HepG2 (cell line): ENCODE measurements at regions not wholly inside any gene's neighbourhood (a gene's known extent, or its start where the extent isn't known, plus 50 kb on each side); places are given as distances from the start of the nearest gene placed in this dataset.

Experiments used
- ATAC-seq: fragments of 200-7000 bp; cut with Tn5 transposase; 3 replicates; pipeline ENCODE4 v1.9.1; 2020; ENCODE audit warnings: mild to moderate bottlenecking, moderate library complexity
- BruUV-seq: library from RNA; stranded (reverse); fragments of 400-500 nt; replicated peaks from 2 replicates; lab custom pipeline; 2021; lab: Mats Ljungman, UMichigan
- CTCF ChIA-PET: fragments of 300-600 bp; formaldehyde crosslinking; extraction: SDS; loops from one replicate; lab custom pipeline; 2021; ENCODE audit warnings: low total read pairs, inconsistent platforms, low intra/inter-chr PET ratio; lab: Yijun Ruan, JAX
- POLR2A ChIA-PET: fragments of 350-600 bp; sonication (Branson Sonifier 250); formaldehyde crosslinking; loops from one replicate; lab custom pipeline; 2020; ENCODE audit warnings: antibody characterized with exemption, inconsistent platforms; lab: Yijun Ruan, JAX
- DNase-seq: peaks from one replicate; pipeline ENCODE4 v3.0.0-alpha.2; 2015; ENCODE audit warnings: low spot score
- FAIRE-seq: peaks from 3 replicates; lab custom pipeline; 2011; peaks lifted over from hg19 to GRCh38; lab: Jason Lieb, UNC
- H2AFZ ChIP-seq: one replicate; pipeline ENCODE4 v1.6.1; 2011; ENCODE audit warnings: low read length, inconsistent platforms
- H3K27ac ChIP-seq: fragments of 300-600 bp; 3 replicates; pipeline ENCODE4 v1.8.0; 2011; ENCODE audit warnings: mixed run types, mild to moderate bottlenecking, mixed read lengths, low read length, inconsistent platforms; ENCODE audit not compliant: insufficient read depth; ENCODE audit errors: extremely low read length
- H3K27me3 ChIP-seq, 2 experiments: fragments of 200-600 bp in 1 of 2; 2 replicates in 1 of 2; 3 replicates in 1 of 2; pipeline versions ENCODE4 v1.6.0 to v1.8.0; 2011; ENCODE audit warnings: low read length in 2 of 2, mild to moderate bottlenecking in 2 of 2, moderate library complexity in 2 of 2, inconsistent platforms in 1 of 2; ENCODE audit not compliant: insufficient read depth in 2 of 2, control insufficient read depth in 1 of 2
- H3K36me3 ChIP-seq, 2 experiments: fragments of 200-600 bp in 1 of 2; replicated peaks in 1 of 2; 2 replicates in 1 of 2; 3 replicates in 1 of 2; pipeline versions ENCODE4 v1.5.1 to v1.8.0; 2011; ENCODE audit warnings: low read length in 2 of 2, inconsistent platforms in 1 of 2; ENCODE audit not compliant: insufficient read depth in 2 of 2, control insufficient read depth in 1 of 2
- H3K4me1 ChIP-seq: 2 replicates; pipeline ENCODE4 v1.5.1; 2012; ENCODE audit warnings: low read length, inconsistent platforms; ENCODE audit not compliant: insufficient read depth
- H3K4me2 ChIP-seq: 2 replicates; pipeline ENCODE4 v1.6.0; 2011; ENCODE audit warnings: low read depth, low read length, inconsistent platforms
- H3K4me3 ChIP-seq, 3 experiments: fragments of 200-600 bp in 1 of 3; sonication (generic), shearing (Covaris generic) in 1 of 3; replicated peaks in 1 of 3; 2 replicates each; pipeline ENCODE4 v1.5.1; 2011 to 2016; ENCODE audit warnings: low read length in 3 of 3, inconsistent platforms in 2 of 3, low read depth in 2 of 3, mild to moderate bottlenecking in 2 of 3, control low read depth in 1 of 3, mixed read lengths in 1 of 3; ENCODE audit not compliant: insufficient read depth in 1 of 3
- H3K79me2 ChIP-seq: one replicate; pipeline ENCODE4 v1.6.1; 2011; ENCODE audit warnings: low read length, inconsistent platforms; ENCODE audit not compliant: insufficient read depth
- H3K9ac ChIP-seq: 2 replicates; pipeline ENCODE4 v1.6.0; 2011; ENCODE audit warnings: mild to moderate bottlenecking, low read depth, low read length, inconsistent platforms; ENCODE audit not compliant: insufficient read depth
- H3K9me3 ChIP-seq: 2 replicates; pipeline ENCODE4 v1.5.1; 2012; ENCODE audit warnings: mild to moderate bottlenecking, low read length
- H4K20me1 ChIP-seq: 2 replicates; pipeline ENCODE4 v1.6.0; 2011; ENCODE audit warnings: inconsistent platforms, mild to moderate bottlenecking, low read length, moderate library complexity; ENCODE audit not compliant: insufficient read depth
- BCLAF1 ChIP-seq: fragments of 450-650 bp; IDR thresholded peaks from 2 replicates; pipeline ENCODE4 v1.6.1; 2017; ENCODE audit warnings: mild to moderate bottlenecking
- DDIT3 ChIP-seq: sonication (generic); formaldehyde crosslinking; IDR thresholded peaks from 2 replicates; pipeline ENCODE4 v1.4.0; 2020; ENCODE audit warnings: mild to moderate bottlenecking, missing genetic modification reagents
- ELF4 ChIP-seq: sonication (generic); formaldehyde crosslinking; IDR thresholded peaks from 2 replicates; pipeline ENCODE4 v1.5.0; 2020; ENCODE audit warnings: missing genetic modification reagents, mild to moderate bottlenecking, moderate library complexity, borderline replicate concordance
- FLYWCH1 ChIP-seq: sonication (generic); formaldehyde crosslinking; IDR thresholded peaks from 2 replicates; pipeline ENCODE4 v1.8.1; 2023; ENCODE audit warnings: mild to moderate bottlenecking, missing genetic modification reagents
- MAFF ChIP-seq: IDR thresholded peaks from 2 replicates; pipeline ENCODE4 v1.6.1; 2011; ENCODE audit warnings: low read depth, low read length, improper control_type of control experiment
- PAF1 ChIP-seq: IDR thresholded peaks from 2 replicates; pipeline ENCODE4 v1.6.1; 2016; ENCODE audit warnings: missing genetic modification reagents, missing compliant biosample characterization
- RERE ChIP-seq: IDR thresholded peaks from 2 replicates; pipeline ENCODE4 v1.6.1; 2016; ENCODE audit warnings: low read depth, missing genetic modification reagents, missing compliant biosample characterization
- ZFP1 ChIP-seq: IDR thresholded peaks from 2 replicates; pipeline ENCODE4 v1.6.1; 2016
- ZNF280D ChIP-seq: sonication (generic); formaldehyde crosslinking; IDR thresholded peaks from 2 replicates; pipeline ENCODE4 v1.5.1; 2020; ENCODE audit warnings: mild to moderate bottlenecking, missing genetic modification reagents
- ZNF720 ChIP-seq: sonication (generic); formaldehyde crosslinking; IDR thresholded peaks from 2 replicates; pipeline ENCODE4 v1.4.0; 2020; ENCODE audit warnings: missing genetic modification reagents
- ZNF883 ChIP-seq: sonication (generic); formaldehyde crosslinking; IDR thresholded peaks from 2 replicates; pipeline ENCODE4 v1.5.1; 2020; ENCODE audit warnings: mild to moderate bottlenecking, missing genetic modification reagents; ENCODE audit errors: not compliant biosample characterization
- WGBS: methylation state at CpG from one replicate; pipeline ENCODE4 v1.1.6; 2017; ENCODE audit warnings: low lambda C conversion rate; 5-methylcytosine and 5-hydroxymethylcytosine counted together
- in situ Hi-C: cut with HindIII; loops from 2 replicates; pipeline ENCODE4 v1.10.0; 2017; ENCODE audit warnings: low pct_unique_long_range_greater_than_20kb; ENCODE audit not compliant: extremely low pct_ligation_motif_present
- intact Hi-C: fragments of 100-400 bp; cut with micrococcal nuclease; formaldehyde crosslinking; loops from one replicate; pipeline ENCODE4 v1.10.0; 2022; ENCODE audit not compliant: unreplicated experiment

GRCh38 chr12:91763654-91764370 lies 381.8 kb downstream of the BTG1 start (continued):
- TF ChIP-seq ZNF280D (no peak), ZNF720 (CRISPR knock-in tag) (no peak), BCLAF1 (no peak)

GRCh38 chr12:91753649-91754048 lies 392.0 kb downstream of the BTG1 start:
- H4K20me1 ChIP-seq, result no peaks in the 10 kb centered on the region
- POLR2A ChIA-PET, result no interaction called here
- H3K4me3 ChIP-seq, result no peak overlapping the region
- H2AFZ ChIP-seq, result no peak overlapping the region
- no peak for DNase-seq
- WGBS, result 5% methylated on average over 3 of the region's 3 CpGs
- intact Hi-C loops (no loop called here), in situ Hi-C loops (no loop called here)
- peaks cover 36% of the 10 kb centered on the region for H3K9me3 ChIP-seq
- CTCF ChIA-PET, result no interaction called here
- no peaks in the 10 kb centered on the region for H3K4me1 ChIP-seq
- H3K27me3 ChIP-seq, result no peaks in the 10 kb centered on the region
- H3K9ac ChIP-seq, result no peak overlapping the region
- H3K79me2 ChIP-seq, result no peaks in the 10 kb centered on the region
- BruUV-seq, result no TSS peak
- no peak overlapping the region for H3K4me2 ChIP-seq
- ATAC-seq, result no peak
- FAIRE-seq, result no peak
- no peak overlapping the region for H3K27ac ChIP-seq
- no peaks in the 10 kb centered on the region for H3K36me3 ChIP-seq
- TF ChIP-seq ELF4 (CRISPR knock-in tag) (no peak), FLYWCH1 (CRISPR knock-in tag) (no peak), ZNF883 (CRISPR knock-in tag) (no peak), PAF1 (CRISPR knock-in tag) (no peak), RERE (CRISPR knock-in tag) (no peak), DDIT3 (no peak), ZFP1 (CRISPR knock-in tag) (no peak), MAFF (no peak)
